GM19324 (cell line): ENCODE measurements at regions not wholly inside any gene's neighbourhood (a gene's known extent, or its start where the extent isn't known, plus 50 kb on each side); places are given as distances from the start of the nearest gene placed in this dataset.

Experiments used
- ATAC-seq: cut with Tn5 transposase; IDR thresholded peaks from one replicate; pipeline ENCODE4 v1.9.1; 2021; ENCODE audit warnings: mild to moderate bottlenecking, moderate library complexity; ENCODE audit not compliant: unreplicated experiment, low FRiP score

DNA sequence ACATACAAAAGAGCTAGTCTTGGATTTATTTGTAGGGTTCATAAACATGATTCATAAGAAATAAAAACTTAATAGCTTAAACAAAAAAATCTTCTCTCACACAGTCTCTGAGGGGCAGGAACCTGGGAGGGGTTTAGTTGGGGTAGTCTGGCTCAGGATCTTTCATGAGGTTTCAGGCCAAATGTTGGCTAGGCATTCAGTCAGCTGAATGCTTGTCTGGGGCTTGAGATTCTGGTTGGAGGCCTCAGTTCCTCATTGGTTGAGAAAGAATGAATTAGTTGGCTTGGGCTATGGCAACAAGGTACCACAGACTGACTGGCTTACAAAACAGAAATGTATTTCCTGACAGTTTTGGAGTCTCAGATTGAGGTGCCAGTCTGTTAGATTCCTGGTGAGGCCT, 74.3 kb downstream of the ANKRD7 start:
- no peak for ATAC-seq

DNA sequence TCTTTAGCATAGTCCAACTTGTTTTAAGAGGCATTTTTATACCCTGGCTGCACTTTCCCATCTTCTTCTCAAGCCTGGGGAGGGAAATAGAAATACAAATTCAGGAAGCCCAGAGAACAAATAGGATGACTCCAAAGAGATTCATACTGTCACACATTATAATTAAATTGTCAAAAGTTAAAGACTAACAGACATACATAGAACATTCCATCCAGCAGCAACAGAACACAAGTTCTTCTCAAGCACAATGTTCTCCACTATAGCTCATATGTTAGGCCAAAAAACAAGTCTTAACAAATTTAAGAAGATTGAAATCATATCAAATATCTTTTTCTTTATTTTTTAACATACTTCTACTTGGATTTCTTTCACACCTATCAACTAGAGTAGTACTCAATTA, 75.7 kb downstream of the ANKRD7 start:
- no peak for ATAC-seq

DNA sequence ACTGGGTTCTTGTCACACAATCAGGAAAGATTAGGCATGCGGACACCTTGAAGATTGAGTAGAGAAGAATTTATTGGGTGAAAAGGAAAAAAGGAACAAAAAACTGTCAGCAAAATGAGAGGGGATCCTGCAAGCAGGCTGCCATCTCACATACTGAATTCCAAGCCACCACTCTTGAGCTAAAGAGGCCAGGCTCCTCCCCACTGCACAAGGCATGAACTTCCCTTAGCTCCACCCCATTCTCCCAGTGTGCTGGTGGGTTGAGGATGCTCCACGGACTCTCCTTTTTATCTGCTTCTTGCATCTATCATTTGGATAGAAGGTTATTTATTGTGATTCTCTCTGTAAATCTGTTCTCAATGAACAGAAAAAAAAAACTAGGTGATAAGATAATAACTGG, 79.6 kb downstream of the ANKRD7 start:
- no peak for ATAC-seq

DNA sequence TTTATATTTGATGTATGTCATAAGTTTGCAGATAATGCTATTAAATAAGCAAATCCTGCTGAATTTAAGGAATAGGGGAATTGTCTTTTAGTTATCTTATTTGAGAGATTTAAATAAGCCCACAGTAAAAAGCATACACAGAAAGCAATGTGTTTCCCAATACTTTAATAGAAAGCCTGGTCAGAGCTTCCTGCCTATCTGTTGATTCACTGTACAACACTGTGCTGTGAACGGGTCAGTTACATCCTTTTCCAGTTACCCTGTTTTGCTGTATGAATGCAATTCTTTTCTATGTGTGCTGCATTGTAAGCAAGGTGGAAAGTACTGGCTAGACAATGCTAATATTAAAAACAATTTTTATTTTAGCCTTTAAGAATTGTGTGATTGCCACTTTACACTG, 81.2 kb downstream of the ANKRD7 start:
- no peak for ATAC-seq

DNA sequence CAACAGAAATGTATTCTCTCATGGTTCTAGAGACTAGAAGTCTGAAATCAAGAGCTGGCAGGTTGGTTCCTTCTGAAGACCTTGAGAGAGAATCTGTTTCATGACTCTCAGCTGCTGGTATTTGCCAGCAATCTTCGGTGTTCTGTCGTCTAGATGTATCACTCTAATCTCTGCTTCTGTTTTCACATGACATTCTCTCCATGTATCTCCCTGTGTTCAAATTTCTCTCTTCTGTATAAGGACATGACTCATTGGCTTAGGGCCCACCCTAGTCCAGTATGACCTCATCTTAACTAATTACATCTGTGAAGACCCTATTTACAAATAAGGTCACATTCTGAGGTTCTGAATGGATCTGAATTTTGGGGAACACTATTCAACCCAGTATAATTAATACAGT, 82.3 kb downstream of the ANKRD7 start:
- ATAC-seq, result no peak

DNA sequence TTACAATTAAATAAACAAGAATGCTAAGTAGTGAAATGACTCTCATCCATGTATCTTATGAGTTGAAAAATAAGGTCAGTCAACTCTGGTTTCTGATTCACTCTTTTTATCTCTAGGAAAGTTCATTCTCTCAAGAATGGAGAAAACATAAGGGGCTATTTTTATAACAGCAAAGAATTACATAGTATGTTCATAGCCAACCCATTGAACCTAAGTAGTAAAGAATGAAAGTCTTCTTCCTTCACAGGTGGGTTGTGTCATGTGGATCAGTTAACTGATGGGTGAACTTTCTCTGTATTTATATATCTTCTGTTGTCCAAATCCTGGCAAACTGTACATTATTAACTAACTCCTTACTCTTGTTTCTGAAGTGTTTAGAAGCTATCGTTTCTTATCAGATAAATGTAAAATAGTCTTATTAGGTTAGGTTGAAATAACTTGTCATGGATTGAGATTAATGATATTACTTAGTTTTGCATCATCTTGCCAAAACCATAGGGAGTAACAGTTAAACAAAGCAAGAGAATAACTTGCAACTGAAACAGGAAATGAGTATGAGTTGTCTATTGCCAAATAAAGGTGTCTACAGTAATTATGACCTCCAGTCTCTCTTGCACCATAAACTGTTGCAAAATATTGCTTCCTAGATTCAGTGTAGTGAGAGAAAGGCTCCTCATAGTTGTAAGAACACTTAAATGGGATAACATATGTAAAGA, 86.8 kb downstream of the ANKRD7 start:
- ATAC-seq, result peak; percentile 75

DNA sequence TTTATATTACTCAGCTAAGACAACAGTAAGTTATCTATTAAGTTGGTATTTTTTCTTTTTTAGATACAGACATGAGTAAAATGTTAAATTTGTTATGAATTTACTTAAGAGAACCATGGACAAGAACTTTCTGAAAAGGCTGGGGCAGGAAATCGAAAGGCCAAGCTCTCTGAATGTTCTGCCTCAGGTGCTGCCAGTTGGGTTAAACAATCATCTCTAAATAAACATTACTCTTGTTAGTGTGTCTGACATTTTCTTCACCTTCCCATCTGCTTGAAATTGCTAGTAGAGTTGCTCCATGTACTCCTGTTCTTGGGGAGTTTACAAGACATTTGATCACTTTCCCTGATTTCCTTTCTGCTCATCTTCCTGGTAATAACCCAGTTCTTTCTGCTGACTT, 87.5 kb downstream of the ANKRD7 start:
- peak; percentile 59 for ATAC-seq

DNA sequence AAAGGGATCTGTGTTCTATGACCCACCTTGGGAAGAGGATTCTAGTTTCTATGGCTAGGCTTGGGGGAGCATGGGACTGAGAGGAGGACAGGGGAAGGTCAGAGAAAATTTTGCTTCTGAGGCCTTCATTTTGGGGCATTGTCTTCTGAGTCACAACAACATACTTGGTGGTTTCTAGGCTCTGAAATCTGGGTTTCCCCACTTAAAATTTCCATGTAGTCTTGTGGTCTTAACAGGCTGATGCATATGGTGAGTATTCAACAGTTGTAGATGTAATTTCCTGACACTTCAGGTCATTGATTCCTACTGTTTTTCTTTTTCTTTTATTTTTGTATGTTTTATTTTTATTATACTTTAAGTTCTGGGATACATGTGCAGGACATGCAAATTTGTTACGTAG, 88.5 kb downstream of the ANKRD7 start:
- peak; percentile 57 for ATAC-seq

DNA sequence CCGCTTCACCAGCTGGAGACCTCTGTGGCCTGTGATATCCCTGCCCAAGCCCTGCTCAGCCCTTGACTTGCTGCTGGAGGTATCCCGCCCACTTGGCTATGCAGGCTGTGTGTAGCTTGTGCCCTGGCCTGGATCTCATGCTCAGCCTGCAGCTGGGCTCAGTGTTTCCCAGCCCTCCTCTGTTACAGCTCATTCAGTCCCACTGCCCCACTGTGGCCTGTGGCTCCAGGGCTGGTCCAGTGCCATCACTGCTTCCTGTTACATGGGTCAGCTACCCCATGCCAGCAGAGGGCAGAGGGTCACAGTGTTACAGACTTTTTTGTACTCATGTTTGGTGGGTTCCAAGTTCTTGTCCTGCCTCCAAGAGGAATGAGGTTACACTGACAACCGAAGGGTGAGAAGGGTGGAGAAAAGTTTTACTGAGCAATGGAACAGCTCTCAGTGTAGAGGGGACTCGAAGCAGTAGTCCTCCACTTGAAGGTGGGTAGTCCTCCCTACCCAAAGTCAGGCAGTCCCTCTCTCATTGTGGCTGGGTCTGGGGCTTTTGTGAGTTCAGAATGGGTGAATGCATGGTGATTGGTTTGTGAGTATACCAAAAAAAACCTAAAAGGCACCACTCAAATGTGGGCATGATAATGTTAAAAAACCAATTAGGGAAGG, 100.4 kb downstream of the ANKRD7 start:
- no peak for ATAC-seq

DNA sequence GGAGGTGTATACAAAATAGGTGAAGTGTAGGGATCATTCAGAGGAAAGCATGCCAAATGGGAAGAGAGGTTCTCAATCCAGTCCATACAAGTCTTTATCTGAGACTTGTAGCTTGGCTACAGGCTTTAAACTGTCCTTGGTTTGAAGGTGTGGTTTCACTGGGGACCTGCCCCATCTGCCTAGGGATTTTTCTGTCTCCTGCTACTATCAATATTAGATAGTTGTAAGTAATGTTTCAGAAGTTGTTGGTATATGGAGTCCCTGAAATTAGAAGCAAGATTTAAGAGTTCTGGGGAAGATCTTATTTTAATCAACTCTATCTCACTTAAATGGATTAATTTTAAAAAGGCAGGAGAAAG, 100.9 kb downstream of the ANKRD7 start:
- ATAC-seq, result no peak

DNA sequence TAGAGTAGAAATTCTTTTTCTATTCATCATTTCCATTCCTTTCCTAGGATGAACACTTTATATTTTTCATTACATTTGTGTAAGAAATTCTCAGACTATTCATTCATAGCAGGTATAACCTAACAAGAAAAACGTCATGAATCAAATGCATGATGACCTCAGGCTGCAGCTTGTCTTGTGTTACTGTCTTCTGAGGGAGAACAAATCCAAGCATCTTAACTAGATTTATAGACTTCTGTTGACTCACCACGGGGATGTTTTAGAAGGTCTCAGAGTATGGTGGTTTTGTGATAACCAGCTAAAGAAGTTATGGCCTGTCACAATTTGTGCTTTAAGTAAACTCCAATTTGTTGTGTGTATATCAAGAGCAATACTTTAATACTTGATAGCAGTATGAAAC, 102.7 kb downstream of the ANKRD7 start:
- ATAC-seq, result no peak

DNA sequence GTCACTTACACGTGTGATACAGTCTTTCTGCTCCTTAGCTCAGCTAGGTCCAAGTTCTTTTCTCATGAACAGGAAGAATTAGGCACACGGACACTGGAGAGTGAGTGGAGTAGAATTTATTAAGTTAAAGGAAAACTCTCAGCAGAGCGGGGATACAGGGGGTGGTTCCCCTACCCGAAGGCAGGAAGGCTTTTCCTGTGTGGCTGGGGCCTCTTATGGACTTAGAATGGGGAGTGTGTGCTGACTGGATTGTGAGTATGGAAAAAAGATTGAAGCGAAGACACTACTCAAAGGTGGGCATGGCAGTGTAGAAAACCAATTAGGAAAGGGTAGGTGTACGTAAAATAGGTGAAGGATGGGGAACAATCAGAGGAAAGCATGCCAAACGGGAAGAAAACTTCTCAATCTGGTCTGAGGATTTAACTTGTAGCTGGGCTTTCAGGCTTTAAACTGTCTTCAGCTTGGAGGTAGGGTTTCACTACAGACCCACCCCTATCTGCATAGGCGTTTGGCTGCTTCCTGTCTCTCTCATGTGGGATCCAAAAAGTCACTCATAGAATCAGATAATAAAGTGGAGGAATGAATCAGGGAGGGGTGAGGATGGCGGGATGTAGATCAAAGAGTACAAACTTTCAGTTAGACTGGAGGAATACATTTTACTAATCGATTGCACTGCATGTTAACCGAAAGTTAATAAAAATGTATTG, 104.2 kb downstream of the ANKRD7 start:
- ATAC-seq, result no peak

DNA sequence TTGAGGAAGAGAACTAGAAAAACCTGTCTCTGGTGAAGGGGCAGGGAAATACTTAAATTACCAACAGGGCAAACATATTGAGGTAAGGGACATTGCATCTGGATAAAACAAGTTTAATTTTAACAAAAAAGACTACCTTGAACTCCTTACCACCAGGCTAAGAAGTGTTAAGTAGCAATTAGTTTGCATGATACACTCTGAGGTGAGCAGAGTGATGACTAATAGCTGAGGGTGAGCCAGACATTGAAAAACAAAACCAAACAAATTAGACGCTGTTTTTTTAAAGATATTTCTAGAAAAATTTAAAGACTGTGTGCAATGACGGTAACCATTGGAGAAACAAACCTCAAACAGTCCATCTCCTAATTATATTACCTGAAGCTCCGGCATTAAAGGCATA, 105.9 kb downstream of the ANKRD7 start:
- ATAC-seq, result no peak

DNA sequence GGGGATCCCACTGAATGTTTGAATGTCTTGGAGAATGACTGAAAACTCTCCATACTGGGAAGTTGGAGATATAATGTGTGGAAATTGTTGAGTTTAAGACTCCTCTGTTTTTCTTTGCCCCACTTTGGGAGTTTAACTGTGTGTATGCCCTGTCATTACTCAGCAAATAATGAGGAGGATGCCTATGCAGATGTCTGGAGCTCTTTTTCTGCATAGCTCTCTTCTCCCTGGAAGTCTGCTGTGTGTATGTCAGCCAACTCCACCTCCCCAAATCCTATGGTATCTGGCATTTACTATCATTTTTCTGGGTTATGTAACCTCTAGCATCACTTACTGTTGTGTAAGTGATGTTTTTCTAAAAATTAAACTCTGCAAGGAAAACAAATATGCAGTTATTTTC, 122.2 kb downstream of the ANKRD7 start:
- no peak for ATAC-seq

DNA sequence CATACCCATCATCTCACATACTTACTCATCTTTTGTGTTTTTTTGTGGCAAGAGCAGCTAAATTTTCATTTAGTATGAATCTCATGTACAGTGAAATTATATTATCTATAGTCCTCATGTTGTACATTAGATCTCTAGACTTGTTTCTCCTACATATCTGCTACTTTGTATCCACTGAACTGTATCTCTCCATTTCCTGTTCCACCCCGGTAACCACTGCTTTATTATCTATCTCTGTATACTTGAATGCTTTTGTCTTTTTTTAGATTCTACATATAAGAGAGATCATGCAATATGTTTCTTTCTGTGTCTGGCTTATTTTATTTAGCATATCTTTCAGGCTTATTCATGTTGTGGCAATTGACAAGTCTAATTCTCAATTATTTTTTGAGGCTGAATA, 125.1 kb downstream of the ANKRD7 start:
- no peak for ATAC-seq

DNA sequence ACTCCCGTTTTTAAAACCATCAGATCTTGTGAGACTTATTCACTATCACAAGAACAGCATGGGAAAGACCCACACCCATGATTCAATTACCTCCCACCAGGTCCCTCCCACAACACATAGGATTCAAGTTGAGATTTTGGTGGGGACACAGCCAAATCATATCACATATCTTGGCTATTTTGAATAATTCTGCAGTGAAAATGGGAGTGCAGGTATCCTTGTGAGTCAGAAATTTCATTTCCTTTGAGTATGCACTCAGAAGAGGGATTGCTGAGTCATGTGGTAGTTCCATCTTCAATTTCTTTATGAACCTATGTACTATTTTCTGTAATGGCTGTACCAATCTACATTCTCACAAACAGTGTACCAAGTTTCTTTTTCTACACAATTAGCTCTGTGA, 125.8 kb downstream of the ANKRD7 start:
- ATAC-seq, result no peak

DNA sequence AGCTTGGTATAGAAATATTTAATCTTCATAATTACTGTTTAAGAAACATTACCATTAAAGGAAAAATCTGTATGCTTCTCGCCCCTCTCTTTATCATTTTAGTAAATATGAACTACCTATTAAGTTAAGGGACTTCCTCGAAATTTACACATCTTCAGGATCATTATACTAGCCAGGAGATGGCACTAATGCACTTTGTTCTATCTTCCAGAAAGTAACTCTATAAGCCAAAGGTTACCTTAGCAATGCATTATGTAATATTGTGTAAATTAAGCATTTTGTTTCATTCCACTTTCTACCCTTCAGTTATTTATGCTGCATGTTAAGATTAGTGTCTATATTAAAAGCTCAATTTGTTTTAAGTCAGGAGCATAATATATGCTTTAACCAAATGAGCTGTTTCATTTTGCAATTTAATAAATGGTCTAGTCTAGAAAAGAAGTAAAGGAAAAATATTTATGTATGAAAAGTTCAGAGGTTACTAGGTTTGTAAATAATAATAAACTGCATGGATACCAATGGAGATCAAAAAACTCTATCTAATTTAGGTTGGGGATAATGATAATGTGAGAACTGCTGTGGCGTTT, 128.5 kb downstream of the ANKRD7 start:
- ATAC-seq, result no peak

DNA sequence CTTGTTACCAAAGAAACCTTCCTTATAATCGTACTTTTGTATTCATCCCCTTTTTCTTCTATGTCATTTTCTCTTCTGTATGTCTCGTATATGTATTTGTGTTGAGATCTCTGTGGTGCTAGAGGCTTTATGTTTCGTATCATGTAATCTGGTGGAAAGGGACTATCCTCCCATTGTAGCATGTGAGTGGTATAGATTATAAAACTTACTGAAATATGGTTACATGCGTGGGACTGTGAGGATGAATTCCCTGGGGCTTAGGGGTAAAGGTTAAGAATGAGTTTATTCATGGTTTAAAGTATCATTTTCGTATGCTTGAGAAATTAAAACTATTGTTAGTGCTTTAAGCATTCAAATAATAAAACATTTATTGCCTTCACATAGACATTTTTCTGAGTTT, 141.9 kb downstream of the ANKRD7 start:
- ATAC-seq, result no peak

DNA sequence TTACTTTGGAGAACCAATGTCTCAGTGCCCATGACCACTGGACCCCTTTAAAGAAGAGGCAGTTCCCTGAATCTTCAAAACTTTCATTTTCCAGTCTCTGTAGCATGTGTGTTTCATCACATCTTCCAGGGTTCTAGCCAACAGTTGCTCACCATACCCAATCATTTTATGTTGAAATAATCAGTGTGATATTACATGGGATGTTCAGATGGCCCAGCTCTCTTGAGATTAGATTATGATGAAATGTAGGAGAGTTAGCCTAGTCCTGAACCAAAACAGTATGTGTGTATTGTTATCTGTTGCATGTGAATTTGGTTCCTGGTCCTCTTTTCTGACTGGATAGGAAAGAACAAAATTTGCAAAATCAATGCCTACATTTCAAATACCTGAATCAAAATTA, 144.5 kb downstream of the ANKRD7 start:
- ATAC-seq, result no peak

DNA sequence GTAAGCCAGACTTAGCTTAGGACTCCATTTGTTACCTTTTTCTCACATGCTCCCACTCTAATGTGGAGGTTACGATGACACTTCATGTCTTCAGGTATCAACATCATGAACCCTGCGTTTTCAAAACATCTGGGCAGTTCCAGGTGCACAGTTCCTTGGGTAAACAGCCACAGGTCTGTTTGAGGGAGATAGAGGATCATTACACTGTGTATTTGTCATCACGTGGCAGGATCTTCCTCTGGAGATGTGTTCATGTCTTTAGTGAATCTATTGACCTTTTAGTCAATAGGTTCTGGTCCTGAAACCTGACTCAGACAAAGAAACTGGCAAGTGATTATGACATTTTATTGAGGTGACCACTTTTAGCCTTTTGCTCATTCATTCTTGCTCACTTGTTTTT, 145.5 kb downstream of the ANKRD7 start:
- no peak for ATAC-seq

DNA sequence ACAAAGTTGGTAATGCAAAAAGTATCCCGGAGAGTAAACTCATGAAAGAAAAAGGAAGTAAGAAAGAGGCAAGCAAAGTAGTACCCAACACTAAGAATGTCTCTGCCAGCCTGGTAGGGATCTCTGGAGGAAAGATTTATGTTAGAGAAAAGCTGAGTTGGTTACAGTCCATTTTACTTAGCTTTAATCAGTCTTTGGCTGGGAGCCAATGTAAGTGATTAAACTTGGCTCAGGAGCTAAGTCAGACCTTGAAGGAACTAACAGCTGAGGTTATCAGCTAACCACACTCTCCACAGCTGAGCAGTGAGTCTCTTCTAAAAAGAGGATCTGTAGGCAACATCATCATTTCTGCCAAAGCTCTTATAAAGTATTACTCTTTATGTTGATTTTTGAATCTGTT, 148.0 kb downstream of the ANKRD7 start:
- ATAC-seq, result no peak

DNA sequence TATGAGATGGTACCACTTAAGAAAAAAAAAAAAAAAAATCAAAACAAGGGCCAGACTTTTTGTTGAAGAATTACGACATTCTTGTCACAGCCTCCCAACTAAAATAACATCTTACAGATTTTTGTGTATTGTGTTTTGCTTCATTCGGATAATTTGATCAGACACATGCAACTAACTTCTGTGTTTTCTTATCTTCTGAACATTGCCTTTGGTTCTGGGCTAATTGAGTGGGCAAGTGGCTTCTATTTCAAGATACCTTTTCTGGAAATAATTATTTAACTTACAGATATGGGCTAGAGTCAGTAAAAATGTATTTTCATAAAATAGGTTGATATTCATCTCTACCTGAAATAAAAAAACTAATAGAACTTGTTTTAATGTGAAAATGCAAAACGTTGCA, 165.1 kb downstream of the ANKRD7 start:
- ATAC-seq, result no peak
